ENCODE measurements at regions not wholly inside any gene's neighbourhood (a gene's known extent, or its start where the extent isn't known, plus 50 kb on each side); places are given as distances from the start of the nearest gene placed in this dataset.

GRCh38 chr3:40968666-40969065, 230.6 kb upstream of the CTNNB1 start (continued):
- TF ChIP-seq RAD21 (IDR thresholded peaks at IDR 0.05 in 1 of 2, conservative IDR thresholded peaks at IDR 0.05 in 1 of 2; ENCODE audit: low read depth in 2 of 2, low read length in 2 of 2): no peak
